ENCODE measurements at regions not wholly inside any gene's neighbourhood (a gene's known extent, or its start where the extent isn't known, plus 50 kb on each side); places are given as distances from the start of the nearest gene placed in this dataset.

DNA sequence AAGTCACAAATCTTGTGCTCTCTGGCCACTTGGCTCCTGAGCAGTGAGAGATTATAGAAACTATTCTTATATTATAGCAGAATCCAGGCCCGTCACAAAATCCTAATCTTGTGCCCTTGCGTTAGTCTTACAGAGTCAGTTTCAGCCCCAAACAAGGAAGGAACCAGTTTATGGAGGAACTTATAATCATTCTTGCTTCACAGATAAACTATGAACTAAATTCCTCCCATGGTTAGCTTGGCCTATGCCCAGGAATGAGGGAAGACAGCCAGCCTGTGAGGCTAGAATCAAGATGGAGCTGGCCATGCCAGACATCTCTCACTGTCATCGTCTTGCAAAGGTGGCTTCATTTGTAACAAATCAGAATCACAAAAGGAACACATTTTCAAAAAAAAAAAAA, 199.7 kb upstream of the PITRM1 start:
- no peak for TF ChIP-seq POLR2AphosphoS5 (IDR thresholded peaks at IDR 0.05; ENCODE audit: insufficient read depth in 1 of 2, low read depth in 1 of 2)
- TF ChIP-seq, protein P1, sequence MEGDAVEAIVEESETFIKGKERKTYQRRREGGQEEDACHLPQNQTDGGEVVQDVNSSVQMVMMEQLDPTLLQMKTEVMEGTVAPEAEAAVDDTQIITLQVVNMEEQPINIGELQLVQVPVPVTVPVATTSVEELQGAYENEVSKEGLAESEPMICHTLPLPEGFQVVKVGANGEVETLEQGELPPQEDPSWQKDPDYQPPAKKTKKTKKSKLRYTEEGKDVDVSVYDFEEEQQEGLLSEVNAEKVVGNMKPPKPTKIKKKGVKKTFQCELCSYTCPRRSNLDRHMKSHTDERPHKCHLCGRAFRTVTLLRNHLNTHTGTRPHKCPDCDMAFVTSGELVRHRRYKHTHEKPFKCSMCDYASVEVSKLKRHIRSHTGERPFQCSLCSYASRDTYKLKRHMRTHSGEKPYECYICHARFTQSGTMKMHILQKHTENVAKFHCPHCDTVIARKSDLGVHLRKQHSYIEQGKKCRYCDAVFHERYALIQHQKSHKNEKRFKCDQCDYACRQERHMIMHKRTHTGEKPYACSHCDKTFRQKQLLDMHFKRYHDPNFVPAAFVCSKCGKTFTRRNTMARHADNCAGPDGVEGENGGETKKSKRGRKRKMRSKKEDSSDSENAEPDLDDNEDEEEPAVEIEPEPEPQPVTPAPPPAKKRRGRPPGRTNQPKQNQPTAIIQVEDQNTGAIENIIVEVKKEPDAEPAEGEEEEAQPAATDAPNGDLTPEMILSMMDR (IDR thresholded peaks at IDR 0.05), result no peak

Data from vagina (tissue), 2 donors.